ENCODE measurements at regions not wholly inside any gene's neighbourhood (a gene's known extent, or its start where the extent isn't known, plus 50 kb on each side); places are given as distances from the start of the nearest gene placed in this dataset.

DNA sequence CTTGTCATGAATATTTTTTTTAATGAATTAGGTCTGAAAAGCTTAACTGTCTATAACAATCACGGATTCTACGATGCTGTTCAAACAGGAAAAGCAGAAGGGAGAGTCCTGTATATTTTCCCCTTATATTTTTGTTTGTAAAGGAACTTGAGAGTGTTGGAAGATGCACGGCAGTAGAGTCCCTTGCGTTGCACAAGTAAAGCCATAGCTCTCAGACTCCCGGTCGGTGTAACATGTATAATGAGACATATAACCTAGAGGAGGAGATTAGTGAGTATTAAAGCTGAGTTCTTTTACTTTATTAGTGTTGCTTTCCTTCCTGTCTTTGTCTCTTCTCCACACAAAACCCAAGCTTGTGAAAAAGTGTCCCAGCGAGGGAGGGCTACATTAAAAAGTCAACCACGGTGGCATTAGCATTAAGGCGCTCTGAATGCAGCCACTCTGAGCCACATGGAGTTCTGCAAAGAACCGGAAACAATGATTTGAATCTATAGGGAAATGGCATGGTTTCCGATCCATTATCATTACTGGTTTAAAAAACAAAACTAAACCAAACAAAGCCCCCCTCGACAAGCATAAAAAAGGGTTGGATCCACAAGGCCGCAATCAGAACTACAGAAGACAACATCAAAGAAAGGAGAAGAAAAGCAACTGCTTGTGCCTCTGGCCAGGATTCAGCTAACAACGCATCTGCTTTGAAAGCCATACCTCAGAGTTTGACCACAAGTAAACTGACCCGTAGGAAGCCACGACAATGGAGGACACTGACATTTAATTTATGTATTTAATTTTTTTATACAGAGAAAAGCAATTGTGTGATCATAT lies 356.8 kb downstream of the LMO4 start:
- DNase-seq: no peak

DNA sequence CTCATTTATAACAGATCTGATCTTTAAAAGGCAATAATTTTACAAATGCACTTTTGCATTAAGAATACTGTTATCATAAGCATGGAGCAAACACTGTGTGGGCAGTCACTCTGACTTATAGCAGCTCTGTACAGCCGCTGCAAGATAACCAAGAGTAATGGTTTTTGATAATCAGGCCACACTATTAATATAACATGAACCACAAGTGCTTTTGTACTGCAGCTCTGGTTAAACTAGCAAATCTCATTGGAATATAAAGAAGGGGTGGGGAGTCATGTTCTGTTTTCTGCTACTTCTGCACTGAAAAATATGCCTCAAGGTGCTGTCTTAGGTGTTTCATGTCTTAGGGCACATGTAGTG lies 357.4 kb downstream of the LMO4 start:
- DNase-seq: no peak

DNA sequence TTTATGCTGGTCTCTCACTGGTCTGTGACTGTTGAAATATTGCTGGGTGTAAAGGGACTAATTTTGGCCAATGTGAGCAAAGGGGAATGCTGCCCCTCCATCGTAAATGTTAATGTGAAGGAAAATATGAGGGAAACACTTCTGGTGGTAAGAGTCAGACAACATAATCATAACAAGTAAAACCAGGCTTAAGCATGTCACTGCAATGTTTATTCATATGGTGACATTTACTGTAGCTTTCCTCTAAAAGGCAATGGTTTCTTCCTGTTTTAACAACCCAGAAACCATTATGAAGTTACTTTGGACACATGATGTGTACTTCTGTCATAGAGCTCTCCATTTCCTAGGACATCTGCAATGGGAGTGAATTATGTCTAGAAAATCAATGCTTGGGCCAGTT lies 358.0 kb downstream of the LMO4 start:
- DNase-seq: no peak

DNA sequence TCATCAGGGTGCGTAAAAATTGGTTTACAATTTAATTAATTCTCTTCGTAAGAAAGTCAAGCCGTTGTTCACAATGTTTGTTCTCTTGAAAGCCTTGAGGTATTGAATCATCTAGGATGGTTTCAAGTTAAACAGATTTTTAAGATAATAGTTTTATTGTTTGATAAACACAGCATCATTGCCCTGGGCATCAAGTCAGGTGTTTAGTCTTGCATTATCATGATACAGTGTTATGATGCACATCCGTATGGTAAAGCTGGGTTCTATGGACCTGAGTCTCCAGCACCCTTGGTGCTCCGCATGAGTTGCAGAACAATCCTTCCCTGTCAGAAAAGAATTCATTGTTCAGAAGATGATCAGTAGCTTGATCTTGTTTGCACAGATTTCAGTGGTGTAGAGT lies 359.5 kb downstream of the LMO4 start:
- DNase-seq: no peak

DNA sequence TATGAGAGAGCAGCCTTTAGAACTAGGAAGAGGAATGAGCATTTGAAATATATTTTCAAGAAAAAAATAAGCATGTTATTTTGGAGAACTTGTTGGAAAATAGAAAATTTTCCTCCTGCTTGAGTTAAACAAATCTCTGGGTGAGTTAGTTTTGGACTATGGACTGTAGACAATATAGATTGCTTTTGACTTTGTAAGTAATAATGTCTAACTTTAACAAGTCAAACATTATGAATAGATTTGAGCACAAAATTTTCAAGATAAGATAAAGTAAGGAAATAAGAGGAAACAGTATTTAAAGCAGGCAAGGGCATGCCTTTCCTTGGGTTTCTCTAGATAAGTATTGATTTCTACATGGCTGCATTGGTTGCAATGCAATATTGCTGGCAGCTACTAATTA lies 360.8 kb downstream of the LMO4 start:
- no peak for DNase-seq

DNA sequence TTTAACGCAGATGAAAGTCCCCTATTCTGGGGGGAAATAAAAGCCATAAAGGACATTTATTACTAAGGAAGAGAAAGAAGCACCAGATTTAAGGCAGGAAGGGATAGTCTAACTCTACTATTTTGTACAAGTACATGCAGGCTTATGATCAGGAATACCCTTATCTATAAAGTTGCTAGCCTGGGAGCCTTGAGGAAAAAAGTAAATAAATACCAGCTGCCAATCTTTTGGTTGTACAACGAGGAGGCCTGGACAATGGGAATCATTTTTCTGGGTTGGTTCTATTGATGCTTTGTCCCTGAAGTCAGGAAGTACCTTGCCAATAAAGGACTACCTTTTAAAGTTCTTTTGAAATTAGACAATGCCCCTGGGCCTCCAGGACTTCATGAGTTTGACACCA lies 367.8 kb downstream of the LMO4 start:
- no peak for DNase-seq

DNA sequence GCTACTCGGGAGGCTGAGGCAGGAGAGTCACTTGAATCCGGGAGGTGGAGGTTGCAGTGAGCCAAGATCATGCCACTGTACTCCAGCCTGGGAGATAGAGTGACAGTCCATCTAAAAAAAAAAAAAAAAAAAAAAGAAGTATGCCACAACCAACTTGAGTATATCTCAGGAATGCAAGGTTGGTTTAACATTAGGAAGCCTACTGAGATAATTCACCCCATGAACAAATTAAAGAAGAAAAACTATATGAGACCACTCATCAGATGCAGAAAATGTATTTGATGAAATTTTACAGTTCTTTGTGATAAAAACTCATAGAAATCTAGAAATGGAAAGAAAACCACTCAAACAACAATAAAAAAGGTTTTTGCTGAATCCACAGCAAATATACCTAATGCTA lies 373.8 kb downstream of the LMO4 start:
- DNase-seq: no peak

DNA sequence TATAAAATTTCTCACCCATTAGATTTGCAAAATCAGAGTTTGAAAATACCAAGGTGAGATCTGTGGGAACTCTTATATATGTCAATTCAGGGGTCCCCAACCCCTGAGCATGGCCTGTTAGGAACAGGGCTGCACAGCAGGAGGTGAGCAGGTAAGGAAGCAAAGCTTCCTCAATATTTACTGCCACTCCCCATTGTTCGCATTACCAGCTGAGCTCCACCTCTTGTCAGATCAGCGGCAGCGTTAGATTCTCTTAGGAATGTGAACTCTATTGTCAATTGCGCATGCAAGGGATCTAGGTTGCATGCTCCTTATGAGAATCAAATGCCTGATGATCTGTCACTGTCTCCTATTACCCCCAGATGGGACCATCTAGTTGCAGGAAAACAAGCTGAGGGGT lies 376.6 kb downstream of the LMO4 start:
- no peak for DNase-seq

DNA sequence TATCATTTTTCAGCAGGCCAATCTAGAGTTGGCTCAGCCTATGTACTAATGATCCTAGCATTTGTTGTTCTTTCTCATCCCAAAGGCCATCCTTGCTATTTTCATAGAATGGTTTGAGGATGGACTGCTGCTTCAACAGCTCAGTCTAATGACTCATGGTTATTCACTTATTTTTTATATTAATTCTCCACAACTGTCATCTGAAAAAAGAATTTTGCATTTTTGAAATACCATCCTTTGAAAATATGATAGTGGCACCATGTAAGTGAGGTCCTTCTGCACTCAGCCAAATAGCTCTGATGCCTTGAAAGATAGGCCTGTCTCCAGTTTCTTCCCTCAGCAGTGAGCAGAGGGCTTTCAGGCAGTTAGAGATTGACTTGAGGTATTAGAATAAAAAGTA lies 377.5 kb downstream of the LMO4 start:
- no peak for DNase-seq

DNA sequence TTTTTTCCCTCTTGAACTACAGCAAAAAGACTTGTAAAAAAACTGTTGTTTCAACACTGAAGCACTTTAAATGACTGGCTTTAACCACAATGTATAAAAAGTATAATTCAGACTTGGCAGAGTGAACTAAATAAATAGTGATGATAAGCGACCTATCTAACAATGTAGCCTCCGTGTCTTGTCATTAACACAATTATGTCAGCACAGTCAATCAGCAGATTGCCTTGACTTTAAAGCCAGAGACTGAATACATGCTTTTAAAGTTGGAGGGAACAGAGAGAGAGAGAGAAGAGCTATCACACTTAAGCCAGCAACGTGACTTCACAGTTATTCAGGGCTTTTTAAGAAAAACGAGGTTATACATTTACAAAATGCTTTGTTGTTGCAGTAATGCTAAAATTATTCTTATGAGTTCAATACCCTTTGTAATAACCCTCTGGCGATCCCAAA lies 378.1 kb downstream of the LMO4 start:
- no peak for DNase-seq

DNA sequence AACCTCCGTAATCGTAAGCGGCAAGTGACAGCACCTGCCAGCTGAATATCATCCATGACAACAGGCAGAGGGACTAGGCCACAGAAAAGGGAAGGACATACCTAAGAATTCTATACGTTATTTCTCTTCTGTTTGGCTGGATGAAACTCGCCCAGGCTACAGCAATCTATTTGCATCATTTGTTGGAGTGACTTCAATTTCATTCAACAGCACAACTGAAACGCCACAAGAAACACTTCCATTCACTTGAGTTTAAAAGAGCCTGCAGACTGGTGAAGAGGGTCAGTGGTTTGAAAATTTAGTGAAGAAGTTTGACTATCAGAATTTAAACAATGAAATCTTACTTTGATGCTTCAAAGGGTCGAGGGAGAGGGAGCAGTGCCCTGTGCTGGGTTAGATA lies 378.7 kb downstream of the LMO4 start:
- DNase-seq: no peak

DNA sequence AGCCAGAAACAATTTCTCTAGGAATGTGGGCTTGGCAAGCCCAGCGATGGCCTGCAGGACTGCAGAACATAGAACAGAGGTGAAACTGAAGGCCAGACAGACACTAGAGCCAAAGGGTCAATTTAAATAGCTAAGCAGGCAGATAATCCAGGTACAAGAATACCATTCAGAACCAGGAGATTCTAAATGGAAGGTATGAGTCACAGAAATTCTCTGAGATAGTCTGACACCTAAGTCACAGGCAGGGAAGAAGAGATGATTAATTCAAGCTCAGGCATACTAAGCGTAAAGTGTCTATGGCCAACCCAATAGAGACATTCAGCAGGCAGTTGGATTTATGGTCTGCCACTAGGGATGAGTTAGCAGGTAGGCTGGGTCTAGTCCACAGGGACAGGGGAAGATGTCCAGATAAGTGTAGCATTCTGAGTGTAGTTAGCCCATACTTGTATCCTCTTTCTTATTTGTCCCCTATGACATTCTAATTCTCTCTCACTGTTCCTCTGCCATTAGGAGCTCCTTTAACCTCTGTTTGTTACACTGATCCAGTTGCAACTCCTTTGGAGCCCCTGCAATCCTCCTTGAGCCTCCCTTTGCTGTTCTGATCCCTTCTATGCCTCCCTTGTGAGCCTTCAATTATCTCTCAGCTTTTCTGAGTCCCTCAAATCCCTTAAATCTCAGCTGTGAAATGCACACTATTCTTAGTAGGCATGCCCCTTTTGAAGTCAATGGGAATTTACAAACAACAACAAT lies 383.8 kb downstream of the LMO4 start:
- no peak for DNase-seq

DNA sequence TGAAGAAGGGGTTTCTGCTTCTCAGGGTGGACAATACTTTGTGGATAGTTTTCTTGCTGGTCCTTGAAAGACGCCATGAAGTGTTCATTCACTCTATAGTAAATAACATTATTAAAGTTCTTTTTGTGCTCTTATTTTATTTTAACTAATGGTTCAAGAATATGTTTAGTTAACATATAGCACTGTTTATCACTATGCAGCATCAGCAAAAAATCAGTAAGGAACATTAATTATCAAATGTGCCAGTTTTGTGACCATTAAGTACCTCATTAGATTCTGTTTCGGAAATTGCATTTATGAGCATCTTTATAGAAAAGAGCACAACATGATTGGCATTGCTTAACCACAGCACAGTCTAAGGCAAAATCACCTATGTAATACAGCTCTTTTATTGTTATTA lies 385.6 kb downstream of the LMO4 start:
- no peak for DNase-seq

DNA sequence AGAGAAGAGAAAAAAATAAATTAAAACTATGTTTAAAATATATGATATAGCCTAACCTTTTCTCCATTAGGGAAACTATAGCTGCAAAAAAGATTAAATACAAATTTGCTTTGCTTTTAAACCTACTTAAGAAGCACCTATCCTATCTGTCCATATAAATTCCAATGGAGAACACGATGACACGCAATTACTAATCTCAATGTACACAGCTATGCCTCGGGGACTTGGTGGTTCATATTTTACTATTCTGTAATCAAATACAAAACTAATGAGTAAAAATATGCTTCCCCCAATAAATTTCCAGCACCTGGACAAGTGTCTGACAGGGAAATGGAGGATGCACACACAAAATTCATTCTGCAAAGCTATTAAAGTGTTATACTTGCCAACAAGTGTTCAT lies 386.4 kb downstream of the LMO4 start:
- no peak for DNase-seq

DNA sequence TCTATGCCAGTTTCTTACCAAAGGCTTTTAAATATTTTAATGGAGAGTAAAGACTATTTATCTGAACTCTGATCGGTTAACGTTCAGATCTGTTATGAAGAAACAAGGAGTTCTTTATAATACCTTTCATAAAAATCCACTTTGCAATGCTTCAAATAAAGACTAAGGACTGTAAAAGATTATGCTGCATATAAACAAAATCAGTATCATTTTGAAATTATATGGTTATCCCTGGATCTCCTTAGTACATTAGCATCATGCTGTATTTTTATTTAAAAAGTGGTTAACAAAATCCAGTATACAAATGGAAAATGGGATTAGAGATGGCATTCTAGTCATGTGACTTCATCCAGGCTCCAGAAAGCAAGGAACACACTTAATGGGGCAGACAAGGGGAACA lies 386.8 kb downstream of the LMO4 start:
- no peak for DNase-seq

DNA sequence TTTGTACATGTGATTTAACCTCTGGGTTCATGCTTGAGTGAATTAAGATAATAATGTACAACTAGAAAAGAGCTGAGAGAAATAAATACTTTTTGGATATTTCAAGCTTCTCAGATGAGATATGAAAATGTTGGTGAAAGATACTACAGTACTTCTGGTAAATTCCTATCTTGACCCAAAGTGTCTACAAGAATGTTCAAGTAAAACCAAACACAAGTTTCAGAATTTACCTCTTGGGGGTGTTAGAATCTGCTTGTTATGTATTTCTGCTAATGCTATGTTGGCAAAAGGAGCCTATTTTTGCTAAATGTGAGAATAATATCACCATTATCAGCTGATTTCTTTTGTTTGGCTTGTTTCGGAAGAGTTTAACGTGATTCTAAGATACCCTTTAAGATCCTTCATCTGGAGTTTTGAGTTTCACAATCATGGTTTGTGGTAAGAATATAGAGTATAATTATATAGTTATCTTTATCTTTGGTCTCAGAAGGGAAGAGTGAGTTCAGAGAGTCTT lies 388.5 kb downstream of the LMO4 start:
- DNase-seq: no peak

DNA sequence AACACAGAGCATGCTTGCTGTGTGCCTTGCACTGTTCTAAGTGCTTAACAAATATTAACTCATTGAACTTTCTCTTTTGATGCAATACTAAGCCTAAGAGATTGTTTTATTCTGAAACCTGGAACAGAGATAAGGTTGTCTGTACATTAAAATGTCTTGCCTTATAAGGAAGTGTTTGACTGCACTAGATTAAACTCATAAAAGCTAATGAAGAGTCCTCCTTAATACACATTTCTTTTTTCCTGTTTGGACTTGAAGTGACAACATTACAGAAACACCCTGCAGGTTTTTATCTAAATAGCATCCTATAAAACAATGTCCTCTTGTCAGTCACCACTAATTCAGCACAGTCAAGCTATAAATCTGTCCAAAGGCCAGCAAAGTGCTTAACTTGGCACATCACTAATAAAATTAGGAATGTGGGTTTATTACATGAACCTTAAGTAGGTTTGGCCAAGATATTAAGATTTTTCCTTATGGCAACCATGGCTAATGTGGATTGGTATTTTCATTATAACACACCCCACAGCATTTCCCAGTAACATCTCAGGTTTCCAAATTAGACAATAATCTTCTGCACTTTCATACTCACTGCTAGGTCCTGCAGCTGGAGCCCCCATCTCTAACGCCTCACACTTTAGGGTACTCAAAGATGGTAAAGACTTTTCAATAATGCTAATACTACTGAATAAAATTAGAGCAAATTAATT lies 389.7 kb downstream of the LMO4 start:
- DNase-seq: peak; percentile 33

DNA sequence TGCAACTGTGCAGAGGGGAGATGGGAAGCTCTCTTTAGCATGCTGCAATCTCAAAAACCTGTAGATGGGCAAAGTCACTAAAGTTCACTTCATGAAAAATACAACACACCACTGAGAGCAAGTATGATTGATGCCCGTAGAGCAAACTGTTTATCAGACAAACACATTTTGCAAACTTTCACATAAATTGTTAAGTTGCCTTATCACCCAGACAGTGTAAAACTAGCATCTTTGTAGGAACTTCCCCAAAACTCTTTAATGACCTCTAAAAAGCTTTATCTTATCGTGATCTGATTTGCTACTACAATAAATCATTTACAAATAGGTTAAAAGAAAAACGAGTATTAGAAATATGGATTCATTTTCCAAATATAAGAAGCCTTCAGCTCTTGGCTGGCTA lies 391.0 kb downstream of the LMO4 start:
- DNase-seq: no peak

DNA sequence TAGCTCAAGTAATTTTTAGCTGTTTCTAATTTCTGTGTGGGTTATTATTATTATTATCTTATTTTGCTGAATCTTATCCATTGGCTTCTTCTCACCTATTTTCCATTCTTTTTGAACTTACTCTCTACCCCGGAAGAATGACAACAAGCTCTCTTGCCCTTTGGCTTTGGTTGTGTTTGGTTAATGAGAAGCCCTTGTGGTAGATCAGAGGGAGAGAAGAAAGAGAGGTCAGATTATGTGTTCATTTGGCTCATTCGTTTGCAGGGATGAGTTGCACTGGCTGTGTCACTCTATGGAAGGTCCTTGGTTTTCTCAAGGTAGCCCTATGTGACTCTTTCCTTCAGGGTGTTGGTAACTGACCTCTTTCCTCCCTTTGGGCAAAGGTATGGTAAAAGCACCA lies 391.9 kb downstream of the LMO4 start:
- DNase-seq: no peak

DNA sequence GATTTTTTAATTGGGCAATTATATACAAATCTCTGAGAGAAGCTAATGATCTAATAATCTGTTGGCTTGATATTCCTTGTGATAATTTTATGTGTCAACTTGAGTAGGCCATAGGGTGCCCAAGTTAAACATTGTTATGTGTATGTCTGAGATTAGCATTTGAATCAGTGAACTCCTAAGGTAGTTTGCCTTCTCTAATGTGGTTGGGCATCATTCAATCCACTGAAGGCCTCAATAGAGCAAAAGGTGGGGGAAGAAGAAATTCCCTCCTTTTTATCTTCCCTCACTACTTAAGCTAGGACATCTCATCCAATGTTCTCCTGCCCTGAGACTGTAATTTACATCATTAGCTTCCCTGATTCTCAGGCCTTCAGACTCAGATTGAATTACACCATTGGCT lies 394.5 kb downstream of the LMO4 start:
- DNase-seq: no peak

DNA sequence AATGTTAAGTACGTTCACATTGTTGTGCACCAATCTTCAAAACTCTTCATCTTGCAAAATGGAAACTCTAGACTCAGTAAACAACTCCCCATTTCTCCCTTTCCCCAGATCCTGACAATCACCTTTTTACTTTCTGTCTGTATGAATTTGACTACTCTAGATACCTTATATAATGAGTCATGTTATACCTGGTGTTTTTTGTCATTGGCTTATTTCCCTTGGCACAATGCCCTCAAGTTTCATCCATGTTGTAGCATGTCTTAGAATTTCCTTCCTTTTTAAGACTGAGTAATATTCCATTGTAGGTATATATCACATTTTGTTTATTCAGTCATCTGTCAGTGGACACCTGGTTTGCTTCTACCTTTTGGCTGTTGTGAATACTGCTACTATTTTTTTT lies 399.5 kb downstream of the LMO4 start:
- no peak for DNase-seq

DNA sequence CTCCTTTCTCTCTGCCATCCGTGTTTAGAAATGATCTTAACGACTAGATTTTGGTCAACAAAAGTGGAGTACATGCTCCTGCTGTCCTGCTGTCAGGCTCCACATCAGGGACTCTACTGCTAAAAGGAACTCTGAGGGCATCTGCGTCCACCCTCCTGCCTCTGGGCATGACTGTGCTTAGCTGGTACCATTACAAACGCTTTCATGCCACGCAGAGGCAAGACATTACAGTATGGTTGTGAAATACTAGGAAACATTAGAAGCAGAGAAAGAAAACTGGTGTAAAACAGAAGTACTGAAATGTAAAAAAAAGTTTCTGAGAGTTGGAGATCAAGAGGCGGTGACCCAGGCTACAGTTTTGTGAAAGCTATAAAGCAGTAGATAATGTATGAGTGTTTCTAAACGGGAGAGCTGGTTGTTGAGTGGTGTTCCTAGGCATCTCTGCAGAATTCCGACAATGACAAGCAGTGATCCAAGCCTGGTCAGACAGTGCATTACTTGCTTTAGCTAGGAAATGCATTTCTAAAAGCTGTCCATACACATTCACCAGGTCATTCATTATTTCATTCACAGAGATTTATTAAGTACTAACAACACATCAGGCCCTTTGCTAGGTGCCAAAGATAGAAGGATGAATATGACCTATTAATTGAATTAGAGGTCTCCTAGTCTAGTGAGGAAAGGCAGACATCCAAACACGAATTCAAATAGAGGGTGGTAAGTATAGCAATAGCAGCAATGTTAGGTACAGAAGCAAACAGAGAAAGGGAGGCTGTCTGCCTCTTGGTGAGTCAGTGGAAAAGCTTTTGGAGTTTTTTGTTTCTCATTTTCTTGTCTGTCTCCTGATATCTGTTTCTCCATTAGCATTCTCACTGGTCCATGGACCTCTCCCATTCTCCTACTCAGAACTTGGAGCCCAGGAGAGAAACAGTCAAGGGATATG lies 401.9 kb downstream of the LMO4 start:
- no peak for DNase-seq

DNA sequence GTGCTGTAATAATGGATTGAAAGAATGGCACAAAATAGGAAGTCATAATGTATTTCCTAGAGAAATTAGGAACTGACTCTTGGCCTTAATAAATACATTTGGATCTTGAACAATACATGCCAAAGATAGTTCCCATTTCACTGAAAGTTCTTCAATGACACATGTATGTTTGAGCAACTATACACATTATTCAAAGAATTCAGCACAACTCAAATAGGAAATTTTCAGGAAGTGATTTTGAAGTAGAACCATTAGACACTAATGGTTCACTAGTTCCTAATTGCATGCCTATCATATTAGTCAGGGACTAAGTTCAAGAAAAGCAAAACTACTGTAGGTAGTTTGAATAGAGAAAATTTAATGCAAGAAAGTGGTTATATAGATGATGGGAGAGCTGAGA lies 404.7 kb downstream of the LMO4 start:
- DNase-seq: no peak

Measured in DMS153 (cell line).